ENCODE measurements at regions not wholly inside any gene's neighbourhood (a gene's known extent, or its start where the extent isn't known, plus 50 kb on each side); places are given as distances from the start of the nearest gene placed in this dataset.
"Not testable (repeated sequence)": the region's sequence is repeated elsewhere in the genome, so short reads cannot be mapped to it uniquely, and the experiment has no call there.

GRCh38 chr16:80092681-80093080 lies 448.1 kb upstream of the DYNLRB2 start:
- Histone ChIP-seq H3K79me2 (ENCODE audit: insufficient read depth, low read length) (no peaks in the 10 kb centered on the region), H3K9me2 (replicated peaks; ENCODE audit: low read depth, low read length) (no peaks in the 10 kb centered on the region), H3K4me3 (ENCODE audit: low read length, poor library complexity, severe bottlenecking) (no peak overlapping the region), H3K27me3 (ENCODE audit: insufficient read depth, low read length, poor library complexity, severe bottlenecking) (no peaks in the 10 kb centered on the region), H2AFZ (ENCODE audit: low read length) (no peak overlapping the region), H3K4me2 (ENCODE audit: low read depth, low read length, poor library complexity, severe bottlenecking) (no peak overlapping the region), H3K4me1 (ENCODE audit: insufficient read depth, low read length, poor library complexity, severe bottlenecking) (no peaks in the 10 kb centered on the region), H3K36me3 (ENCODE audit: insufficient read depth, low read length) (no peaks in the 10 kb centered on the region), H3F3A (ENCODE audit: low read depth) (no peaks in the 10 kb centered on the region), H3K9ac (ENCODE audit: low read depth, low read length, poor library complexity, severe bottlenecking) (no peak overlapping the region), H3K9me3 (ENCODE audit: insufficient read depth, low read depth, low read length) (no peaks in the 10 kb centered on the region), H4K20me1 (ENCODE audit: insufficient read depth, low read length, poor library complexity, severe bottlenecking) (no peaks in the 10 kb centered on the region)
- TF ChIP-seq CTCF (conservative IDR thresholded peaks at IDR 0.05; ENCODE audit: low read length) (no peak), EZH2phosphoT487 (IDR thresholded peaks at IDR 0.05; ENCODE audit: borderline replicate concordance) (no peak)

- not testable (repeated sequence) for H3K9ac ChIP-seq (ENCODE audit: low read depth, low read length, poor library complexity, severe bottlenecking); H3K27me3 ChIP-seq (ENCODE audit: insufficient read depth, low read length, poor library complexity, severe bottlenecking); H3K79me2 ChIP-seq (ENCODE audit: insufficient read depth, low read length); H3K4me3 ChIP-seq (ENCODE audit: low read length, poor library complexity, severe bottlenecking); H3K9me3 ChIP-seq (ENCODE audit: insufficient read depth, low read depth, low read length); H3F3A ChIP-seq (ENCODE audit: low read depth); H2AFZ ChIP-seq (ENCODE audit: low read length); H4K20me1 ChIP-seq (ENCODE audit: insufficient read depth, low read length, poor library complexity, severe bottlenecking); H3K9me2 ChIP-seq (replicated peaks; ENCODE audit: low read depth, low read length); H3K4me1 ChIP-seq (ENCODE audit: insufficient read depth, low read length, poor library complexity, severe bottlenecking); H3K36me3 ChIP-seq (ENCODE audit: insufficient read depth, low read length); H3K4me2 ChIP-seq (ENCODE audit: low read depth, low read length, poor library complexity, severe bottlenecking)
These were observed 449.3 kb upstream of the DYNLRB2 start for GRCh38 chr16:80091453-80091852.

GRCh38 chr16:80085606-80086005 lies 455.2 kb upstream of the DYNLRB2 start:
- H3K27me3 ChIP-seq (ENCODE audit: insufficient read depth, low read length, poor library complexity, severe bottlenecking) = no peaks in the 10 kb centered on the region
- no peaks in the 10 kb centered on the region for H3K9me3 ChIP-seq (ENCODE audit: insufficient read depth, low read depth, low read length)
- no peak overlapping the region for H3K9ac ChIP-seq (ENCODE audit: low read depth, low read length, poor library complexity, severe bottlenecking)
- no peaks in the 10 kb centered on the region for H4K20me1 ChIP-seq (ENCODE audit: insufficient read depth, low read length, poor library complexity, severe bottlenecking)
- H3K36me3 ChIP-seq (ENCODE audit: insufficient read depth, low read length) = no peaks in the 10 kb centered on the region
- H3K9me2 ChIP-seq (replicated peaks; ENCODE audit: low read depth, low read length) = no peaks in the 10 kb centered on the region
- no peak for TF ChIP-seq CTCF (conservative IDR thresholded peaks at IDR 0.05; ENCODE audit: low read length)
- TF ChIP-seq EZH2phosphoT487 (IDR thresholded peaks at IDR 0.05; ENCODE audit: borderline replicate concordance) = no peak
- H3K4me3 ChIP-seq (ENCODE audit: low read length, poor library complexity, severe bottlenecking) = no peak overlapping the region
- H2AFZ ChIP-seq (ENCODE audit: low read length) = no peak overlapping the region
- no peak overlapping the region for H3K4me2 ChIP-seq (ENCODE audit: low read depth, low read length, poor library complexity, severe bottlenecking)
- no peaks in the 10 kb centered on the region for H3K4me1 ChIP-seq (ENCODE audit: insufficient read depth, low read length, poor library complexity, severe bottlenecking)
- no peaks in the 10 kb centered on the region for H3K79me2 ChIP-seq (ENCODE audit: insufficient read depth, low read length)
- no peaks in the 10 kb centered on the region for H3F3A ChIP-seq (ENCODE audit: low read depth)

GRCh38 chr16:80084614-80085013 lies 456.2 kb upstream of the DYNLRB2 start:
- no peaks in the 10 kb centered on the region for H3K9me3 ChIP-seq (ENCODE audit: insufficient read depth, low read depth, low read length)
- no peaks in the 10 kb centered on the region for H3K27me3 ChIP-seq (ENCODE audit: insufficient read depth, low read length, poor library complexity, severe bottlenecking)
- H3K9ac ChIP-seq (ENCODE audit: low read depth, low read length, poor library complexity, severe bottlenecking) = no peak overlapping the region
- H3K4me3 ChIP-seq (ENCODE audit: low read length, poor library complexity, severe bottlenecking) = no peak overlapping the region
- no peaks in the 10 kb centered on the region for H4K20me1 ChIP-seq (ENCODE audit: insufficient read depth, low read length, poor library complexity, severe bottlenecking)
- H3K4me2 ChIP-seq (ENCODE audit: low read depth, low read length, poor library complexity, severe bottlenecking) = no peak overlapping the region
- H3K9me2 ChIP-seq (replicated peaks; ENCODE audit: low read depth, low read length) = no peaks in the 10 kb centered on the region
- no peaks in the 10 kb centered on the region for H3K4me1 ChIP-seq (ENCODE audit: insufficient read depth, low read length, poor library complexity, severe bottlenecking)
- no peaks in the 10 kb centered on the region for H3K36me3 ChIP-seq (ENCODE audit: insufficient read depth, low read length)
- TF ChIP-seq EZH2phosphoT487 (IDR thresholded peaks at IDR 0.05; ENCODE audit: borderline replicate concordance) (no peak), CTCF (conservative IDR thresholded peaks at IDR 0.05; ENCODE audit: low read length) (peak; percentile 71)
- H3K79me2 ChIP-seq (ENCODE audit: insufficient read depth, low read length) = no peaks in the 10 kb centered on the region
- H2AFZ ChIP-seq (ENCODE audit: low read length) = no peak overlapping the region
- H3F3A ChIP-seq (ENCODE audit: low read depth) = no peaks in the 10 kb centered on the region
